GM19452 (cell line): ENCODE measurements at regions not wholly inside any gene's neighbourhood (a gene's known extent, or its start where the extent isn't known, plus 50 kb on each side); places are given as distances from the start of the nearest gene placed in this dataset.

ENCODE experiments used
- ATAC-seq: cut with Tn5 transposase; IDR thresholded peaks from one replicate; pipeline ENCODE4 v1.9.1; 2021; ENCODE audit not compliant: unreplicated experiment

- ATAC-seq, result no peak
Measured at GRCh38 chr2:235389626-235390025, 104.2 kb upstream of the AGAP1 start.

- ATAC-seq, result no peak
Measured at GRCh38 chr2:235390108-235390815, 103.6 kb upstream of the AGAP1 start.

GRCh38 chr2:235390816-235391194 is 103.0 kb upstream of the AGAP1 start:
- ATAC-seq, result no peak

GRCh38 chr2:235391921-235392615 is 101.8 kb upstream of the AGAP1 start:
- ATAC-seq, result no peak

- ATAC-seq, result no peak
Measured at GRCh38 chr2:235394278-235394828, 99.5 kb upstream of the AGAP1 start.

GRCh38 chr2:235396071-235396846 is 97.6 kb upstream of the AGAP1 start:
- no peak for ATAC-seq

- ATAC-seq, result no peak
Measured at GRCh38 chr2:235398321-235398720, 95.5 kb upstream of the AGAP1 start.

- ATAC-seq, result no peak
Measured at GRCh38 chr2:235399895-235400294, 93.9 kb upstream of the AGAP1 start.

GRCh38 chr2:235402422-235402821 is 91.4 kb upstream of the AGAP1 start:
- no peak for ATAC-seq

GRCh38 chr2:235405612-235406361 is 88.1 kb upstream of the AGAP1 start:
- ATAC-seq, result no peak

GRCh38 chr2:235406430-235406829 is 87.4 kb upstream of the AGAP1 start:
- ATAC-seq, result no peak

- no peak for ATAC-seq
Measured at GRCh38 chr2:235411905-235412485, 81.8 kb upstream of the AGAP1 start.

- no peak for ATAC-seq
Measured at GRCh38 chr2:235413064-235413463, 80.8 kb upstream of the AGAP1 start.

GRCh38 chr2:235414422-235414821 is 79.4 kb upstream of the AGAP1 start:
- ATAC-seq, result no peak

- ATAC-seq, result no peak
Measured at GRCh38 chr2:235416858-235417499, 76.9 kb upstream of the AGAP1 start.

- ATAC-seq, result no peak
Measured at GRCh38 chr2:235418918-235419317, 74.9 kb upstream of the AGAP1 start.

GRCh38 chr2:235419996-235420395 is 73.8 kb upstream of the AGAP1 start:
- ATAC-seq, result no peak

GRCh38 chr2:235421618-235422017 is 72.2 kb upstream of the AGAP1 start:
- ATAC-seq, result no peak

- no peak for ATAC-seq
Measured at GRCh38 chr2:235430366-235431083, 63.3 kb upstream of the AGAP1 start.
